Cardiac muscle cell (in vitro differentiated cells and primary cell): ENCODE measurements at regions not wholly inside any gene's neighbourhood (a gene's known extent, or its start where the extent isn't known, plus 50 kb on each side); places are given as distances from the start of the nearest gene placed in this dataset.

ENCODE experiments used
- DNase-seq, 2 donors: peaks; one replicate each; pipeline versions ENCODE4 v3.0.0 to v3.0.0-alpha.2; 2010 to 2017; ENCODE audit warnings: low read depth in 1 of 2, low spot score in 1 of 2
- H3K27ac ChIP-seq: fragments of 200-600 bp; sonication (generic); 2 replicates; pipeline ENCODE4 v1.5.1; 2016
- H3K27me3 ChIP-seq: fragments of 200-600 bp; sonication (generic); 2 replicates; pipeline ENCODE4 v1.6.0; 2016; ENCODE audit warnings: control low read depth
- H3K36me3 ChIP-seq: fragments of 200-600 bp; sonication (generic); 2 replicates; pipeline ENCODE4 v1.5.1; 2016; ENCODE audit warnings: control low read depth
- H3K4me1 ChIP-seq: fragments of 200-600 bp; sonication (generic); 2 replicates; pipeline ENCODE4 v1.8.1; 2017; ENCODE audit warnings: low read depth, mild to moderate bottlenecking, mixed run types
- H3K4me3 ChIP-seq: fragments of 200-600 bp; sonication (generic); 2 replicates; pipeline ENCODE4 v1.5.1; 2016; ENCODE audit warnings: mild to moderate bottlenecking
- H3K9me3 ChIP-seq: fragments of 200-600 bp; sonication (generic); 2 replicates; pipeline ENCODE4 v1.5.1; 2017; ENCODE audit warnings: low read depth, mild to moderate bottlenecking, control low read depth
- TF ChIP-seq, protein P1 (sequence below): IDR thresholded peaks from 2 replicates; pipeline ENCODE4 v1.5.1; 2012; ENCODE audit warnings: low read depth, mild to moderate bottlenecking, low read length

GRCh38 chr2:3954261-3954660, 250.9 kb downstream of the DCDC2C start:
- Histone ChIP-seq H3K4me3 (no peak overlapping the region), H3K4me1 (no peaks in the 10 kb centered on the region), H3K36me3 (no peaks in the 10 kb centered on the region), H3K9me3 (peaks cover 3% of the 10 kb centered on the region), H3K27me3 (peaks cover 6% of the 10 kb centered on the region), H3K27ac (no peak overlapping the region)
- no peak for DNase-seq
- TF ChIP-seq, protein P1, sequence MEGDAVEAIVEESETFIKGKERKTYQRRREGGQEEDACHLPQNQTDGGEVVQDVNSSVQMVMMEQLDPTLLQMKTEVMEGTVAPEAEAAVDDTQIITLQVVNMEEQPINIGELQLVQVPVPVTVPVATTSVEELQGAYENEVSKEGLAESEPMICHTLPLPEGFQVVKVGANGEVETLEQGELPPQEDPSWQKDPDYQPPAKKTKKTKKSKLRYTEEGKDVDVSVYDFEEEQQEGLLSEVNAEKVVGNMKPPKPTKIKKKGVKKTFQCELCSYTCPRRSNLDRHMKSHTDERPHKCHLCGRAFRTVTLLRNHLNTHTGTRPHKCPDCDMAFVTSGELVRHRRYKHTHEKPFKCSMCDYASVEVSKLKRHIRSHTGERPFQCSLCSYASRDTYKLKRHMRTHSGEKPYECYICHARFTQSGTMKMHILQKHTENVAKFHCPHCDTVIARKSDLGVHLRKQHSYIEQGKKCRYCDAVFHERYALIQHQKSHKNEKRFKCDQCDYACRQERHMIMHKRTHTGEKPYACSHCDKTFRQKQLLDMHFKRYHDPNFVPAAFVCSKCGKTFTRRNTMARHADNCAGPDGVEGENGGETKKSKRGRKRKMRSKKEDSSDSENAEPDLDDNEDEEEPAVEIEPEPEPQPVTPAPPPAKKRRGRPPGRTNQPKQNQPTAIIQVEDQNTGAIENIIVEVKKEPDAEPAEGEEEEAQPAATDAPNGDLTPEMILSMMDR, result no peak

- no peak overlapping the region for H3K27ac ChIP-seq
- peaks cover 6% of the 10 kb centered on the region for H3K27me3 ChIP-seq
- H3K4me1 ChIP-seq, result no peaks in the 10 kb centered on the region
- TF ChIP-seq, protein P1, result no peak
- no peak for DNase-seq
- H3K4me3 ChIP-seq, result no peak overlapping the region
- no peaks in the 10 kb centered on the region for H3K36me3 ChIP-seq
- no peaks in the 10 kb centered on the region for H3K9me3 ChIP-seq
Measured at GRCh38 chr2:3956406-3956805, 253.0 kb downstream of the DCDC2C start.

DNA sequence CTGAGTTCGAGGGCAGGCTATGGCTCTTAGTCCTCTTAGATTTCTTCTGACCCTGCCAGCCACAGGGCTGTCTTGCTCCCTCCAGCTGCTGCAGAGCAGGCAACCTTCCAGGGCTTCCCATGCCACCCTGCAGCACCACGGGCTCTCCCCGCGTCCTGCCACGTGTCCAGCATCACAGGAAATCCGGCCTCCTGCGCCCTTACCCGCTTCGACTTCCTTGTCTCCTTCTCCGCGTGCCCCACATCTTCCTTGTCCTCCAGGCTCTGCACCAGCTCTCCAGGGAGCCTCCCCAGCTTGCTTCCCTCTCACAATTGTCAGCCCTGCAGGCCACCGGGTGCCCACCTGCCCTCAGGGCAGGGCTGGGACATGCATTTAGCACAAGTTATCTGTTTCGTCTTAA, 253.5 kb downstream of the DCDC2C start:
- no peak overlapping the region for H3K4me3 ChIP-seq
- TF ChIP-seq, protein P1, result no peak
- no peaks in the 10 kb centered on the region for H3K36me3 ChIP-seq
- no peak for DNase-seq
- H3K27me3 ChIP-seq, result peaks cover 6% of the 10 kb centered on the region
- H3K27ac ChIP-seq, result no peak overlapping the region
- no peaks in the 10 kb centered on the region for H3K9me3 ChIP-seq
- H3K4me1 ChIP-seq, result no peaks in the 10 kb centered on the region

GRCh38 chr2:3958465-3958864, 255.1 kb downstream of the DCDC2C start:
- H3K27me3 ChIP-seq, result peaks cover 6% of the 10 kb centered on the region
- H3K4me1 ChIP-seq, result no peaks in the 10 kb centered on the region

DNA sequence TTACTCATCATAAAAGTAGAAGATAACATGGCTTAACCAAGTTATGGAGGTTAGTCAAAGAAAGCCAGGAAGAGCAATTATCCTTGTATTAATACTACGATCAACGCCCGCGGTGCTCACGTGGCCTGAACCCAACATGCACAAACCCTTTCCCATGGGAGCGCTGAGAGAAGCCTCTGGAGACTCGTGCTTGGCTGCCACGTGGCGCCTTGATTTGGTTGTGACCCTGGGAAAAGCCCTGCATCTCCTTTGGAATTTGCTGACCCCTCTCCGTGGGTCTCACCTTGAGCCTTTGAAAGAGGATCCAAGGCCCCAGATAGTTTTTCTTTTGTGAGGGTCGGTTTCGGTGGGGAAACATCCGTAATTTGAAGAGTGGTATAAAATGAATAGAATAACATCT, 255.6 kb downstream of the DCDC2C start:
- Histone ChIP-seq H3K9me3 (no peaks in the 10 kb centered on the region), H3K27me3 (peaks cover 6% of the 10 kb centered on the region), H3K36me3 (no peaks in the 10 kb centered on the region), H3K4me3 (no peak overlapping the region), H3K4me1 (no peaks in the 10 kb centered on the region), H3K27ac (no peak overlapping the region)
- DNase-seq, result no peak
- TF ChIP-seq, protein P1, result no peak

More at GRCh38 chr2:3958465-3958864, 255.1 kb downstream of the DCDC2C start:
- TF ChIP-seq, protein P1, result no peak
- no peaks in the 10 kb centered on the region for H3K9me3 ChIP-seq
- no peak overlapping the region for H3K4me3 ChIP-seq
- no peaks in the 10 kb centered on the region for H3K36me3 ChIP-seq
- DNase-seq, result no peak
- H3K27ac ChIP-seq, result no peak overlapping the region

DNA sequence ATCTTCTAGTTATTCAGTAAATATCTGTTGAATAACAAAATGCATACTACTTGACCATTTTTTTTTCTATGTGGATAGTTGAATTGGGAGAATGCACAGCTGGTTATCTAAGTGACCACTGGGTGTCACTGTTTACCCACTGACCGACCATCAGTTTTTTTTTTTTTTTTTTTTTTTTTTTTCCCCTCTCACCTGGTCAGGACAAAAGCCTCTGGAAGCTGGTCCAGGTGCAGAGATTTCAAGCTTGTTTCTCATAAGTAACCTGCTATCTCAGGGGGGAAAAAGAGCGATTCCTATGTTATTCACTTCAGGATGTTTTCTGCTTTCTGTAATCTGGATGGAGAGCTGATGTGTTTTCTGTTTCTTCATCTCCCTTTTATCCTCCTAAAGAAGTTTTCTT, 256.0 kb downstream of the DCDC2C start:
- peaks cover 6% of the 10 kb centered on the region for H3K27me3 ChIP-seq
- H3K36me3 ChIP-seq, result no peaks in the 10 kb centered on the region
- TF ChIP-seq, protein P1, result peak; percentile 71
- no peaks in the 10 kb centered on the region for H3K4me1 ChIP-seq
- DNase-seq, result peak; percentile 33 to 46
- H3K9me3 ChIP-seq, result no peaks in the 10 kb centered on the region
- no peak overlapping the region for H3K4me3 ChIP-seq
- H3K27ac ChIP-seq, result no peak overlapping the region
